Lower leg skin (tissue), 3 donors: ENCODE measurements at regions not wholly inside any gene's neighbourhood (a gene's known extent, or its start where the extent isn't known, plus 50 kb on each side); places are given as distances from the start of the nearest gene placed in this dataset.

Source experiments
- CTCF ChIP-seq, 3 donors: fragments of 450-650 bp; IDR thresholded peaks; one replicate each; pipeline ENCODE4 v1.5.1; 2016; ENCODE audit warnings: antibody characterized with exemption in 3 of 3, mild to moderate bottlenecking in 3 of 3, moderate library complexity in 2 of 3
- POLR2A ChIP-seq, 2 donors: fragments of 450-650 bp; IDR thresholded peaks; one replicate each; pipeline ENCODE4 v1.6.1; 2016 to 2017; ENCODE audit warnings: antibody characterized with exemption in 2 of 2, mild to moderate bottlenecking in 1 of 2, moderate library complexity in 1 of 2

- no peak for TF ChIP-seq CTCF (IDR thresholded peaks at IDR 0.05)
- no peak for TF ChIP-seq POLR2A (IDR thresholded peaks at IDR 0.05)
Observed at GRCh38 chrX:95332530-95332929, 1352.1 kb upstream of the DIAPH2 start.
